ENCODE measurements at regions not wholly inside any gene's neighbourhood (a gene's known extent, or its start where the extent isn't known, plus 50 kb on each side); places are given as distances from the start of the nearest gene placed in this dataset.

DNA sequence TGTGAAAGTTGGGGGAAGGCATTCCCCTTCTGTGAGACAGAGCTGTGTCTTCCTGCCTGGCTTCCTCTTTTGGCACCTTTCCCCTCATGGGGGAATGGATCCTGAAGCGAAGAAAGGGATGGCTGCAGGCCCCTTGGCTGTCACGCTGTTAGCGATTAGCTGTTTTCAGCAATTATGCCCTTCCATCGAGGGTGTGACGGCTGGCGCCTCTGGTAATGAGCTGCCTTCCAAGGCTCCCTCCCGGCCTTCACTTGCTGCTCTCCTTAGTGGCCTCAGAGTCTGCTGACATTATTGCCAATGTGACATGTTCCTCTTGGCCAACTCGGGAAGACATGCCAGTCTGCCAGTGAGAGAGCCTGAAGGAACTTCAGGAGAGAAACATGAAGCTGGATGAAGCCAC, 162.1 kb downstream of the ZIC5 start:
- Histone ChIP-seq H3K79me2 (ENCODE audit: insufficient read depth, low read length) (no peaks in the 10 kb centered on the region), H3K9ac (ENCODE audit: low read depth, low read length, poor library complexity, severe bottlenecking) (no peak overlapping the region), H3K9me2 (replicated peaks; ENCODE audit: low read depth, low read length) (no peaks in the 10 kb centered on the region), H3K4me3 (ENCODE audit: low read length, poor library complexity, severe bottlenecking) (no peak overlapping the region), H3K4me1 (ENCODE audit: insufficient read depth, low read length, poor library complexity, severe bottlenecking) (no peaks in the 10 kb centered on the region), H3K4me2 (ENCODE audit: low read depth, low read length, poor library complexity, severe bottlenecking) (no peak overlapping the region), H4K20me1 (ENCODE audit: insufficient read depth, low read length, poor library complexity, severe bottlenecking) (no peaks in the 10 kb centered on the region), H3K36me3 (ENCODE audit: insufficient read depth, low read length) (no peaks in the 10 kb centered on the region), H3F3A (ENCODE audit: low read depth) (no peaks in the 10 kb centered on the region), H2AFZ (ENCODE audit: low read length) (no peak overlapping the region), H3K9me3 (ENCODE audit: insufficient read depth, low read depth, low read length) (no peaks in the 10 kb centered on the region), H3K27me3 (ENCODE audit: insufficient read depth, low read length, poor library complexity, severe bottlenecking) (no peaks in the 10 kb centered on the region)
- TF ChIP-seq EZH2phosphoT487 (IDR thresholded peaks at IDR 0.05; ENCODE audit: borderline replicate concordance), result no peak

DNA sequence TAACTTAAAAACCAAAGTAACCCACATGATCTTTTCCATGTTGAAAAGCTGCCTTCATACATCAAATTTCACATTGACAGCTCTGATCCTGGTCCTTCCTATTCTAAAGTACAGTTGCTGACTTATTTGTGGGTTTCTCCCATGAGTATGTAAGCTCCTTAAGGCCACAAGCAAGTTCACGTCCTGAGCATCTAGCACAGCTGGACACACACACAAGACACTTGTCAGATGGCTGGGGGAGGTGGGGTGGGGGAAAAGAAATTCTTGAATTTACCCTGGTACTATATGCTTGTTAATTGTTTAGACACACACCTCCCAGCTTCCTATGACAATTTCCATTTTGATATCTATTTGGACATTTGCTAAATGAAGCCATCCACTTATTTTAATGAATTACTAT, 162.8 kb downstream of the ZIC5 start:
- TF ChIP-seq EZH2phosphoT487 (IDR thresholded peaks at IDR 0.05; ENCODE audit: borderline replicate concordance), result no peak
- TF ChIP-seq CTCF (conservative IDR thresholded peaks at IDR 0.05; ENCODE audit: low read length), result no peak
- Histone ChIP-seq H2AFZ (ENCODE audit: low read length) (no peak overlapping the region), H3K79me2 (ENCODE audit: insufficient read depth, low read length) (no peaks in the 10 kb centered on the region), H4K20me1 (ENCODE audit: insufficient read depth, low read length, poor library complexity, severe bottlenecking) (no peaks in the 10 kb centered on the region), H3K4me3 (ENCODE audit: low read length, poor library complexity, severe bottlenecking) (no peak overlapping the region), H3K4me1 (ENCODE audit: insufficient read depth, low read length, poor library complexity, severe bottlenecking) (no peaks in the 10 kb centered on the region), H3K4me2 (ENCODE audit: low read depth, low read length, poor library complexity, severe bottlenecking) (no peak overlapping the region), H3K27me3 (ENCODE audit: insufficient read depth, low read length, poor library complexity, severe bottlenecking) (no peaks in the 10 kb centered on the region), H3K9me2 (replicated peaks; ENCODE audit: low read depth, low read length) (no peaks in the 10 kb centered on the region), H3K36me3 (ENCODE audit: insufficient read depth, low read length) (no peaks in the 10 kb centered on the region), H3F3A (ENCODE audit: low read depth) (no peaks in the 10 kb centered on the region), H3K9me3 (ENCODE audit: insufficient read depth, low read depth, low read length) (no peaks in the 10 kb centered on the region), H3K9ac (ENCODE audit: low read depth, low read length, poor library complexity, severe bottlenecking) (no peak overlapping the region)

- TF ChIP-seq CTCF (conservative IDR thresholded peaks at IDR 0.05; ENCODE audit: low read length) (no peak), EZH2phosphoT487 (IDR thresholded peaks at IDR 0.05; ENCODE audit: borderline replicate concordance) (no peak)
- Histone ChIP-seq H3K9me3 (ENCODE audit: insufficient read depth, low read depth, low read length) (no peaks in the 10 kb centered on the region), H3K36me3 (ENCODE audit: insufficient read depth, low read length) (no peaks in the 10 kb centered on the region), H3K27me3 (ENCODE audit: insufficient read depth, low read length, poor library complexity, severe bottlenecking) (no peaks in the 10 kb centered on the region), H3K79me2 (ENCODE audit: insufficient read depth, low read length) (no peaks in the 10 kb centered on the region), H3K4me3 (ENCODE audit: low read length, poor library complexity, severe bottlenecking) (no peak overlapping the region), H3K9ac (ENCODE audit: low read depth, low read length, poor library complexity, severe bottlenecking) (no peak overlapping the region), H3K4me2 (ENCODE audit: low read depth, low read length, poor library complexity, severe bottlenecking) (no peak overlapping the region), H3K4me1 (ENCODE audit: insufficient read depth, low read length, poor library complexity, severe bottlenecking) (no peaks in the 10 kb centered on the region), H3K9me2 (replicated peaks; ENCODE audit: low read depth, low read length) (no peaks in the 10 kb centered on the region), H3F3A (ENCODE audit: low read depth) (no peaks in the 10 kb centered on the region), H4K20me1 (ENCODE audit: insufficient read depth, low read length, poor library complexity, severe bottlenecking) (no peaks in the 10 kb centered on the region), H2AFZ (ENCODE audit: low read length) (no peak overlapping the region)
These were observed 164.9 kb downstream of the ZIC5 start for GRCh38 chr13:99806671-99807070.

GRCh38 chr13:99805361-99805760, 166.2 kb downstream of the ZIC5 start:
- Histone ChIP-seq H3F3A (ENCODE audit: low read depth) (no peaks in the 10 kb centered on the region), H3K36me3 (ENCODE audit: insufficient read depth, low read length) (no peaks in the 10 kb centered on the region), H3K27me3 (ENCODE audit: insufficient read depth, low read length, poor library complexity, severe bottlenecking) (no peaks in the 10 kb centered on the region), H2AFZ (ENCODE audit: low read length) (no peak overlapping the region), H4K20me1 (ENCODE audit: insufficient read depth, low read length, poor library complexity, severe bottlenecking) (no peaks in the 10 kb centered on the region), H3K9me2 (replicated peaks; ENCODE audit: low read depth, low read length) (no peaks in the 10 kb centered on the region), H3K79me2 (ENCODE audit: insufficient read depth, low read length) (no peaks in the 10 kb centered on the region), H3K9me3 (ENCODE audit: insufficient read depth, low read depth, low read length) (no peaks in the 10 kb centered on the region), H3K4me1 (ENCODE audit: insufficient read depth, low read length, poor library complexity, severe bottlenecking) (no peaks in the 10 kb centered on the region), H3K4me2 (ENCODE audit: low read depth, low read length, poor library complexity, severe bottlenecking) (no peak overlapping the region), H3K9ac (ENCODE audit: low read depth, low read length, poor library complexity, severe bottlenecking) (no peak overlapping the region), H3K4me3 (ENCODE audit: low read length, poor library complexity, severe bottlenecking) (no peak overlapping the region)
- no peak for TF ChIP-seq CTCF (conservative IDR thresholded peaks at IDR 0.05; ENCODE audit: low read length)

Data from Loucy (cell line).